GM19035 (cell line): ENCODE measurements at regions not wholly inside any gene's neighbourhood (a gene's known extent, or its start where the extent isn't known, plus 50 kb on each side); places are given as distances from the start of the nearest gene placed in this dataset.
"Not testable (repeated sequence)": the region's sequence is repeated elsewhere in the genome, so short reads cannot be mapped to it uniquely, and the experiment has no call there.

ENCODE experiments used
- ATAC-seq: cut with Tn5 transposase; IDR thresholded peaks from one replicate; pipeline ENCODE4 v1.9.1; 2021; ENCODE audit not compliant: unreplicated experiment

DNA sequence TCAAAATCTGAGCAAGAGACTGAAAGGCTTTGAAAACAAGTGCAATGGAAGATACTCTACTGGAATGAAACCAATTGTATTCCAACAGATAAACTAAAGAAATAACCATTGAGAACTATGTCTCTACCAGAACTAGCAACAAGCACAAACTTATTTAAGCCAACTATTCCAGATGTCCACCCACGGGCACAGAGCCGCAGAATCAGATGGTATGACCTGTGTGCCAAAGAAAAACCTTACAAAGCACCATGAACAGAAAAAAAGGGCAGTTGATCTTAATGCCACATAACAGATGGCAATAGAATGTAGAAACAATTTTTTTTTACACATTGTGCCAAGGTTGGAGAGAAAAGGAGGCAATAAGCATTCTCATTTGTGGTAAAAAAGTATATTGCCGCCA, 269.3 kb upstream of the ADGRL3 start:
- no peak for ATAC-seq

DNA sequence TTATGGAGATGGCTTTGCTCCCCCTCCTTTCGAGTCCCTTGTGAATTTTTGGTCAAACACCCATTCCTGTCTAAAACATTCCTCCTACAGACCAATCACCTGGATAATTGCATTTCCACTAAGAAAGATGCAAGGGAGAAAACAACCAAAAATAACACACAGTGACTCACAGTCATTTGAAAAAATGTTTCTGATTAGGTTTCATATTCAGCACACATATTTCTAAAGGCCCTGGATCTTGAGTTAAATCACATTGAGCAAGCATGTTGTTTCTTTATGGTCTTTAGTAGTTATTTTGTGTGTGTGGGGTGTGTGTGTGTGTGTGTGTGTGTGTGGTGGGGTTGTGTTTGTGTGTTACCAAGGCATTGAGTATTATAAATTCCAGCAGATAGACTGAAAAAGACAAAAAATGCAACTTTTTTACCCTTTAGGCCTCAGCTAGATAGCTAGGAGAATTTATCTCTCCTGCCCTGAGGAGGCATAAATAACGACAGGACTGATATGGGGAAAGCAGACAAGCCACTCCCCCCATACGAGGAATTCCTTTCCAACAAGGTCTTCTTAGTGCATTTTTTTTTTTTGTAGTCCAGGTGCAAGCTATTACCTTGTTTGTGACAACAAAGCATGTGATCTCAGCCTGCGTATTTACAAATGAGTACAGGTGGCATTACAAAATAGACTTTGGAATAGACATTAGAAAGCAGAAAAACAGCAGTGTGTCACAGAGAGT, 265.4 kb upstream of the ADGRL3 start:
- no peak for ATAC-seq

DNA sequence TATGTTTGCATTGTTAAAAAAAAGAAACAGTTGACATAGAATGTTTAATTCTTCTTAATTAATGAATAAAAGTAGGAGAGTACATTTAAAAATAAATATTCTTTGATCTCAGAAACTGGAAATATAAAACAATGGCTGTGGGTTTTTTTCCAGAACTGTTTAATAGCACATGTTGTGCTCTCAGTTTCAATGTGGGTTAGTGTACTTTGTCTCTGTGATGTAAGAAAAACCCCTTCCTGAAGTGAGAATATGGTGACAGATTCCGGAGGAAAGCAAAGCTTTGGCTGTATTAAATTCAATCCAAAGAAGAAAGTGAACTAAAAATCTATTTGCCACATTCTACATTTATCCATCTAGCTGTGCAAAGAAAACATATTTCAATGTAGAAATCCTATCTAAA, 261.9 kb upstream of the ADGRL3 start:
- ATAC-seq: no peak

- ATAC-seq: no peak
Measured at GRCh38 chr4:60938621-60939020, 261.5 kb upstream of the ADGRL3 start.

DNA sequence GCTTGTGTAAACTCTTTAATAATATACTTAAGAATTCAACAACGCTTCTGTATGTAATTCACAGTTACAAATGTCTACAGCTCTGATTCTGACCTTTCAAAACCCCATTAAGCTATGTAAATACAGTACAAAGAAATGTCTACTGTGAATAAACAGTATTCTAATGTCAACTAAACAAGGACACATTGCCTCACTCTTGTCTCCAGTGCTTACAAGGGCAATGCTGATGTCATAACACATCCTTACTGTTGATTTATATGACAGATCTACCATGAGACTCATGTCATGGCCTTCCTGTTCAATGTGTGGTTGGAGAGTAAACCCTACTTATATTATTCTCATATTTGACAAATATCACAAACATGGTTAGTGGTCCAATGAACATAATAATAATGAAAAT, 256.1 kb upstream of the ADGRL3 start:
- no peak for ATAC-seq

- no peak for ATAC-seq
Measured at GRCh38 chr4:60945641-60946040, 254.5 kb upstream of the ADGRL3 start.

GRCh38 chr4:60948008-60948407, 252.1 kb upstream of the ADGRL3 start:
- no peak for ATAC-seq

GRCh38 chr4:60952921-60953320, 247.2 kb upstream of the ADGRL3 start:
- ATAC-seq: no peak

DNA sequence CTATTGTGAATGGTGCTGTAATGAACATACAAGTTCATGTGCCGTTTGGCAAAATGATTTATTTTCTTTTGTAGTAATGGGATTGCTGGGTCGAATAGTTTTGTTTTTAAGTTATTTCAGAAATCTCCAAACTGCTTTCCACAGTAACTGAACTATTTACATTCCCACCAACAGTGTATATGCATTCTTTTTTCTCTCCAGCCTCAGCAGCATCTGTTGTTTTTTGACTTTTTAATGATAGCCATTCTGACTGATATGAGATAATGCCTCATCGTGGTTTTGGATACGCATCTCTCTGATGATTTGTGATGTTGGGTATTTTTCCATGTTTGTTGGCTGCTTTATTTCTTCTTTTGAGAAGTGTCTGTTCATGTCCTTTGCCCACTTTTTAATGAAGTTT, 246.3 kb upstream of the ADGRL3 start:
- ATAC-seq: no peak

- ATAC-seq: no peak
Measured at GRCh38 chr4:60962286-60962685, 237.8 kb upstream of the ADGRL3 start.

DNA sequence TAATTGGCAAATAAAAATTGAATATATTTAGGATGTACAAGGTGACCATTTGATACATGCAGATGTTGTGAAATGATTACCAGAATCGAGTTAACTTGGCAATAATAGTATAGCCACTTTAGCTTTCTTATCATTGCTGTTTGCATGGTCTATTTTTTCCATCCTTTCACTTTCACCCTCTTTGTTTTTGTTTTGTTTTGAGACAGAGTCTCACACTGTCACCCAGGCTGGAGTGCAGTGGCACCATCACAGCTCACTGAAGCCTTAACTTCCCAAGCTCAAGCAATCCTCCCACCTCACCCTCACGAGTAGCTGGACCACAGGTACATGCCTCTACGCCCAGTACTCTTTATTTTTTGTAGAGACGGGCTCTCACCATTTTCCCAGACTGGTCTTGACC, 218.6 kb upstream of the ADGRL3 start:
- no peak for ATAC-seq

DNA sequence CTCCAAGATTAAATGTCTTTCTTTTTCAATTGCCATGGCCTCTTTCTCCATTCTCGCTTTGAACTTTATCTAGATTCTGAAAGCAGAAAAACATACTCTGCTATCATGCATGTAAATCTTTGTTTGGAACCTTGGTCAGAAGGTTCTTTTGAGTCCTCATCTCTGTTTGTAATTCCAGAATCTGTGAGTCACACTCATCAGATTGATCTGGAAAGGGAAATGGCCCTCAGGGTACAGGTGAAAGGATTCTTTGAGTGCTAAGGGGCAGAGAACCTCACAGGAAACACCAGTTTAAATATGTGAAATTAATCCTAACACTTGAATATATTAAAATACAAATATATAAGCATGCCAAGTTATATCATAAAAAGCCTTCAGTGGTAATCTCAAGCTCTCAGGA, 211.0 kb upstream of the ADGRL3 start:
- ATAC-seq: no peak

GRCh38 chr4:60992037-60992436, 208.1 kb upstream of the ADGRL3 start:
- ATAC-seq: no peak

GRCh38 chr4:61003301-61003700, 196.8 kb upstream of the ADGRL3 start:
- ATAC-seq: no peak

- ATAC-seq: no peak
Measured at GRCh38 chr4:61004651-61005170, 195.4 kb upstream of the ADGRL3 start.

GRCh38 chr4:61011051-61011450, 189.1 kb upstream of the ADGRL3 start:
- no peak for ATAC-seq

DNA sequence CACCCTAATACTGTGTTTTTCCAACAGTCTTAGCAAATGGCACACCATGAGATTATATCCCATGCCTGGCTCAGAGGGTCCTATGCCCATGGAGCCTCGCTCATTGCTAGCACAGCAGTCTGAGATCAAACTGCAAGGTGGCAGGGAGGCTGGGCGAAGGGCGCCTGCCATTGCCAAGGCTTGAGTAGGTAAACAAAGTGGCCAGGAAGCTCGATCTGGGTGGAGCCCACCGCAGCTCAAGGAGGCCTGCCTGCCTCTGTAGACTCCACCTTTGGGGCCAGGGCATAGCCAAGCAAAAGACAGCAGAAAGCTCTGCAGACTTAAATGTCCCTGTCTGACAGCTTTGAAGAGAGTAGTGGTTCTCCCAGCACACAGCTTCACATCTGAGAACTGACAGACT, 188.2 kb upstream of the ADGRL3 start:
- ATAC-seq: not testable (repeated sequence)

DNA sequence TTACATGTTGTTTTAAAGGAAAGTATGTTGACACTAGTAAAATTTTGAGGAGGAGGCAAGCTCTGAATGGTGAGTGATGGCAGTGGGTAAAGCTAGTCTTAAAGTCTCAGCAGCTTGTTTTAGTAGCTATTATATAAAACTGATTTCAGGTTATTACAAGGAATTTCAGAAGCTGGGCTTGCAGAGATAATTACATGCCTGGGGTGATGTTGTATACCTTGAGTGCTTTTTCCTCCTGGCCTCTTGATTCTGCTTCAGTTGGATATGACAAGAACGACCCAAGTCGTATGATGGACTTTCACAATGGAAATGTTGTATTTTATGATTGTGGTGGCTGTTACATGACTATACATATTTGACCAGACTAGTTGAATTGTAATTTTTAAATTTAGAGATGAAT, 175.5 kb upstream of the ADGRL3 start:
- no peak for ATAC-seq

GRCh38 chr4:61027939-61028338, 172.2 kb upstream of the ADGRL3 start:
- no peak for ATAC-seq

GRCh38 chr4:61036071-61036684, 163.9 kb upstream of the ADGRL3 start:
- ATAC-seq: no peak

GRCh38 chr4:61041527-61041926, 158.6 kb upstream of the ADGRL3 start:
- ATAC-seq: no peak

GRCh38 chr4:61044837-61045236, 155.3 kb upstream of the ADGRL3 start:
- no peak for ATAC-seq

- no peak for ATAC-seq
Measured at GRCh38 chr4:61049018-61049417, 151.1 kb upstream of the ADGRL3 start.
